ENCODE measurements at regions not wholly inside any gene's neighbourhood (a gene's known extent, or its start where the extent isn't known, plus 50 kb on each side); places are given as distances from the start of the nearest gene placed in this dataset.

GRCh38 chr3:187617213-187617612, 53.0 kb downstream of the SST start:
- WGBS (ENCODE audit: insufficient coverage, low coverage, missing lambda C conversion rate), result 0% methylated on average over 8 of the region's 8 CpGs
- ChIA-PET POLR2A (no interaction called here), CTCF (ENCODE audit: low intra/inter-chr PET ratio) (no interaction called here)
- no peak for FAIRE-seq
- Histone ChIP-seq H2AFZ (ENCODE audit: low read depth, low read length) (no peak overlapping the region), H4K20me1 (replicated peaks; ENCODE audit: control insufficient read depth, insufficient read depth, low read length) (no peaks in the 10 kb centered on the region), H3K9ac (ENCODE audit: insufficient read depth in 1 of 2, low read depth in 2 of 2, low read length in 2 of 2) (no peak overlapping the region), H3K4me2 (ENCODE audit: insufficient read depth, low read length) (no peak overlapping the region), H3K9me3 (replicated peaks; ENCODE audit: control insufficient read depth, insufficient read depth, low read depth, low read length) (no peaks in the 10 kb centered on the region), H3K4me3 (no peak overlapping the region), H3K9me1 (ENCODE audit: control insufficient read depth, insufficient read depth, low read length) (no peaks in the 10 kb centered on the region), H3K79me2 (ENCODE audit: control insufficient read depth, insufficient read depth, low read length) (no peaks in the 10 kb centered on the region), H3K27ac (ENCODE audit: extremely low read depth, low read depth, low read length) (no peak overlapping the region), H3K4me1 (replicated peaks in 1 of 2; ENCODE audit: control insufficient read depth in 2 of 2, insufficient read depth in 2 of 2, low read length in 2 of 2) (no peaks in the 10 kb centered on the region), H3K36me3 (ENCODE audit: control insufficient read depth, insufficient read depth, low read length) (no peaks in the 10 kb centered on the region), H3K27me3 (ENCODE audit: control insufficient read depth in 2 of 2, insufficient read depth in 2 of 2, low read length in 2 of 2) (no peaks in the 10 kb centered on the region)
- BruUV-seq (replicated peaks), result no TSS peak
- no peak for DNase-seq (ENCODE audit: extremely low read depth in 1 of 4, low spot score in 3 of 4)
- no peak for ATAC-seq
- intact Hi-C loops (cut with micrococcal nuclease) (loop anchor here (5.0 kb wide), 1 partner anchor 395 kb away; no protein-coding TSS in a partner anchor), in situ Hi-C loops (cut with MboI) (no loop called here)
- TF ChIP-seq HBP1 (CRISPR knock-in tag; IDR thresholded peaks at IDR 0.05), result no peak
- TF ChIP-seq NFXL1 (CRISPR knock-in tag; IDR thresholded peaks at IDR 0.05), result no peak
- TF ChIP-seq FOXK2 (conservative IDR thresholded peaks at IDR 0.05 in 1 of 2, IDR thresholded peaks at IDR 0.05 in 1 of 2; ENCODE audit: low read depth in 2 of 2), result no peak
- TF ChIP-seq BRD4 (IDR thresholded peaks at IDR 0.05), result no peak
- no peak for TF ChIP-seq E2F1 (CRISPR knock-in tag; IDR thresholded peaks at IDR 0.05)
- TF ChIP-seq IRF9 (tag; IDR thresholded peaks at IDR 0.05), result no peak
- no peak for TF ChIP-seq GTF3C2 (IDR thresholded peaks at IDR 0.05; ENCODE audit: borderline replicate concordance, extremely low read depth, insufficient read length)
- no peak for TF ChIP-seq ERF (CRISPR knock-in tag; IDR thresholded peaks at IDR 0.05)
- TF ChIP-seq THRB (CRISPR knock-in tag; conservative IDR thresholded peaks at IDR 0.05), result no peak
- TF ChIP-seq RBM22 (IDR thresholded peaks at IDR 0.05; ENCODE audit: low read depth, low read length, poor library complexity, severe bottlenecking), result no peak
- TF ChIP-seq ZNF12 (CRISPR knock-in tag; IDR thresholded peaks at IDR 0.05), result no peak
- TF ChIP-seq PCBP1 (IDR thresholded peaks at IDR 0.05; ENCODE audit: low read depth, low read length, poor library complexity, severe bottlenecking), result no peak

All from K562 (cell line).